B cell (primary cell): ENCODE measurements at regions not wholly inside any gene's neighbourhood (a gene's known extent, or its start where the extent isn't known, plus 50 kb on each side); places are given as distances from the start of the nearest gene placed in this dataset.

ENCODE experiments used
- ATAC-seq: fragments of 200-7000 bp; cut with Tn5 transposase; one replicate; pipeline ENCODE4 v1.10.0; 2021; ENCODE audit warnings: low read depth, mild to moderate bottlenecking, moderate number of reproducible peaks, moderate library complexity
- CTCF ChIA-PET: fragments of 350-600 bp; sonication (Branson Sonifier 250); formaldehyde crosslinking; loops from one replicate; lab custom pipeline; 2021; ENCODE audit warnings: antibody characterized with exemption, inconsistent platforms; lab: Charles Lee
- POLR2A ChIA-PET: fragments of 350-600 bp; sonication (Branson Sonifier 250); formaldehyde crosslinking; loops from one replicate; lab custom pipeline; 2021; ENCODE audit warnings: antibody characterized with exemption; lab: Charles Lee
- DNase-seq: peaks from one replicate; pipeline ENCODE4 v3.0.0; 2013
- H2AFZ ChIP-seq: 2 replicates; pipeline ENCODE4 v1.6.1; 2012; ENCODE audit warnings: mild to moderate bottlenecking, low read depth, low read length; ENCODE audit not compliant: insufficient read depth, poor library complexity, severe bottlenecking
- H3K27ac ChIP-seq, 2 donors: 1 replicate in 1 of 2; 2 replicates in 1 of 2; pipeline ENCODE4 v1.5.1; 2012 to 2013; ENCODE audit warnings: low read length in 2 of 2, mild to moderate bottlenecking in 2 of 2, moderate library complexity in 1 of 2
- H3K27me3 ChIP-seq, 4 experiments: fragments of 200-600 bp in 1 of 4; sonication (generic) in 1 of 4; replicated peaks in 1 of 4; 1 replicate in 2 of 4; 2 replicates in 2 of 4; pipeline versions ENCODE4 v1.6.1 to v1.7.0; 2013 to 2016; ENCODE audit warnings: low read length in 3 of 4, mild to moderate bottlenecking in 2 of 4, mixed read lengths in 1 of 4, moderate library complexity in 1 of 4; ENCODE audit not compliant: insufficient read depth in 4 of 4, control insufficient read depth in 3 of 4; ENCODE audit errors: control extremely low read depth in 1 of 4
- H3K36me3 ChIP-seq, 2 experiments: replicated peaks in 1 of 2; 1 replicate in 1 of 2; 2 replicates in 1 of 2; pipeline versions ENCODE4 v1.6.1 to v1.7.1; 2013; ENCODE audit warnings: low read length in 1 of 2; ENCODE audit not compliant: insufficient read depth in 2 of 2, control insufficient read depth in 1 of 2; ENCODE audit errors: control extremely low read depth in 1 of 2, extremely low read depth in 1 of 2
- H3K4me1 ChIP-seq, 2 donors: fragments of 200-600 bp in 1 of 2; sonication (generic) in 1 of 2; 1 replicate in 1 of 2; 2 replicates in 1 of 2; pipeline versions ENCODE4 v1.5.1 to v1.6.1; 2013 to 2017; ENCODE audit warnings: low read length in 2 of 2; ENCODE audit not compliant: control insufficient read depth in 2 of 2, insufficient read depth in 2 of 2
- H3K4me2 ChIP-seq: replicated peaks from 2 replicates; pipeline ENCODE3; 2012; ENCODE audit warnings: mild to moderate bottlenecking, low read depth, low read length; ENCODE audit not compliant: poor library complexity, severe bottlenecking
- H3K4me3 ChIP-seq, 5 experiments: fragments of 200-600 bp in 1 of 5; sonication (generic) in 1 of 5; 1 replicate in 3 of 5; 2 replicates in 2 of 5; pipeline versions ENCODE4 v1.5.1 to v1.7.0; 2011 to 2016; ENCODE audit warnings: low read length in 4 of 5, mild to moderate bottlenecking in 4 of 5, low read depth in 2 of 5, control low read depth in 1 of 5, moderate library complexity in 1 of 5; ENCODE audit not compliant: insufficient read depth in 1 of 5; ENCODE audit errors: control extremely low read depth in 1 of 5, extremely low read depth in 1 of 5
- H3K79me2 ChIP-seq: fragments of 200-600 bp; sonication (generic); one replicate; pipeline ENCODE4 v1.6.0; 2016; ENCODE audit warnings: low read length; ENCODE audit not compliant: control insufficient read depth, insufficient read depth
- H3K9ac ChIP-seq: fragments of 200-600 bp; sonication (generic); 2 replicates; pipeline ENCODE4 v1.6.1; 2017; ENCODE audit warnings: mild to moderate bottlenecking, low read length, moderate library complexity
- H3K9me3 ChIP-seq, 3 donors: one replicate each; pipeline versions ENCODE4 v1.6.1 to v1.7.1; 2013; ENCODE audit warnings: low read length in 2 of 3; ENCODE audit not compliant: control insufficient read depth in 2 of 3, insufficient read depth in 1 of 3; ENCODE audit errors: control extremely low read depth in 1 of 3
- H4K20me1 ChIP-seq: 2 replicates; pipeline ENCODE4 v1.6.0; 2012; ENCODE audit warnings: mild to moderate bottlenecking, low read length; ENCODE audit not compliant: insufficient read depth, control insufficient read depth, poor library complexity, severe bottlenecking
- H3K27ac Mint-ChIP-seq: one replicate; pipeline ENCODE4 v1.8.0; 2021; ENCODE audit warnings: mixed read lengths
- H3K27me3 Mint-ChIP-seq: one replicate; pipeline ENCODE4 v1.8.0; 2021; ENCODE audit warnings: mixed read lengths
- H3K4me1 Mint-ChIP-seq: one replicate; pipeline ENCODE4 v1.8.0; 2021; ENCODE audit warnings: mixed read lengths
- H3K4me3 Mint-ChIP-seq: one replicate; pipeline ENCODE4 v1.8.0; 2021; ENCODE audit warnings: mixed read lengths
- H3K9me3 Mint-ChIP-seq: one replicate; pipeline ENCODE4 v1.8.0; 2022; ENCODE audit warnings: mixed read lengths; ENCODE audit not compliant: insufficient read depth
- EZH2 ChIP-seq: IDR thresholded peaks from 2 replicates; pipeline ENCODE4 v1.6.1; 2012; ENCODE audit warnings: borderline replicate concordance, low read depth, mild to moderate bottlenecking, moderate library complexity, low read length; ENCODE audit not compliant: insufficient read depth, poor library complexity, severe bottlenecking
- WGBS: methylation state at CpG from one replicate; pipeline ENCODE4 v1.1.5; 2013; ENCODE audit warnings: missing lambda C conversion rate; ENCODE audit not compliant: insufficient coverage; 5-methylcytosine and 5-hydroxymethylcytosine counted together
- intact Hi-C: fragments of 100-400 bp; cut with micrococcal nuclease; formaldehyde crosslinking; loops from one replicate; pipeline ENCODE4 v1.10.0; 2022
- TF ChIP-seq, protein P1 (sequence below): fragments of 200-600 bp; IDR thresholded peaks from one replicate; pipeline ENCODE4 v1.8.0; 2022; ENCODE audit warnings: antibody characterized with exemption, mild to moderate bottlenecking

DNA sequence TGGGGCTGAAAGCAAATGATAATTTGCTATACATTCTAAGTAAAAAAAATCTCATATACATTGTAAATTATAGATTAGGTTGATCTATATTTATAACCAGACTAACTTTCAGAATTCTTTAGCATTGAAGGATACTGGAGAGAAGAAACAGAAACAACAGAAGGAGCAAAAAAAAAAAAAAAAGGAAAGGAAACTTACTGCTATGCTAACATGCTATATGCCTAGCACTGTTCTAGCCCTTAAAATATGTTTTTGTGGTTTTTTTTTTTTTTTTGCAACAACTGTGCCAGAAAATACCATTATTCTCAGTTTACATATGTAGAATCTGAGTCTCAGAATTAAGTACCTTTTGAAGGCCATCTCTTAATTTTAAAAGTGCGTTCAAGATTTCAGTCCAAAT is 204.9 kb upstream of the MC4R start:
- Mint-ChIP-seq H3K4me1 (no peaks in the 10 kb centered on the region), H3K27ac (no peak overlapping the region), H3K9me3 (peaks cover 6% of the 10 kb centered on the region), H3K27me3 (no peaks in the 10 kb centered on the region), H3K4me3 (no peak overlapping the region)
- H3K9me3 ChIP-seq, result no peaks in the 10 kb centered on the region
- DNase-seq (no peak), ATAC-seq (no peak)
- POLR2A ChIA-PET, result no interaction called here
- H3K4me2 ChIP-seq, result no peak overlapping the region
- H3K79me2 ChIP-seq, result no peaks in the 10 kb centered on the region
- no peaks in the 10 kb centered on the region for H3K4me1 ChIP-seq
- no peak overlapping the region for H2AFZ ChIP-seq
- no peaks in the 10 kb centered on the region for H3K27me3 ChIP-seq
- no peaks in the 10 kb centered on the region for H4K20me1 ChIP-seq
- CTCF ChIA-PET, result no interaction called here
- H3K36me3 ChIP-seq, result no peaks in the 10 kb centered on the region
- H3K9ac ChIP-seq, result no peak overlapping the region
- no CpG with 5 or more reads among the region's 1 CpG for WGBS
- TF ChIP-seq EZH2, result no peak
- TF ChIP-seq, protein P1, sequence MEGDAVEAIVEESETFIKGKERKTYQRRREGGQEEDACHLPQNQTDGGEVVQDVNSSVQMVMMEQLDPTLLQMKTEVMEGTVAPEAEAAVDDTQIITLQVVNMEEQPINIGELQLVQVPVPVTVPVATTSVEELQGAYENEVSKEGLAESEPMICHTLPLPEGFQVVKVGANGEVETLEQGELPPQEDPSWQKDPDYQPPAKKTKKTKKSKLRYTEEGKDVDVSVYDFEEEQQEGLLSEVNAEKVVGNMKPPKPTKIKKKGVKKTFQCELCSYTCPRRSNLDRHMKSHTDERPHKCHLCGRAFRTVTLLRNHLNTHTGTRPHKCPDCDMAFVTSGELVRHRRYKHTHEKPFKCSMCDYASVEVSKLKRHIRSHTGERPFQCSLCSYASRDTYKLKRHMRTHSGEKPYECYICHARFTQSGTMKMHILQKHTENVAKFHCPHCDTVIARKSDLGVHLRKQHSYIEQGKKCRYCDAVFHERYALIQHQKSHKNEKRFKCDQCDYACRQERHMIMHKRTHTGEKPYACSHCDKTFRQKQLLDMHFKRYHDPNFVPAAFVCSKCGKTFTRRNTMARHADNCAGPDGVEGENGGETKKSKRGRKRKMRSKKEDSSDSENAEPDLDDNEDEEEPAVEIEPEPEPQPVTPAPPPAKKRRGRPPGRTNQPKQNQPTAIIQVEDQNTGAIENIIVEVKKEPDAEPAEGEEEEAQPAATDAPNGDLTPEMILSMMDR, result no peak
- intact Hi-C loops, result no loop called here
- no peak overlapping the region for H3K4me3 ChIP-seq
- no peak overlapping the region for H3K27ac ChIP-seq

DNA sequence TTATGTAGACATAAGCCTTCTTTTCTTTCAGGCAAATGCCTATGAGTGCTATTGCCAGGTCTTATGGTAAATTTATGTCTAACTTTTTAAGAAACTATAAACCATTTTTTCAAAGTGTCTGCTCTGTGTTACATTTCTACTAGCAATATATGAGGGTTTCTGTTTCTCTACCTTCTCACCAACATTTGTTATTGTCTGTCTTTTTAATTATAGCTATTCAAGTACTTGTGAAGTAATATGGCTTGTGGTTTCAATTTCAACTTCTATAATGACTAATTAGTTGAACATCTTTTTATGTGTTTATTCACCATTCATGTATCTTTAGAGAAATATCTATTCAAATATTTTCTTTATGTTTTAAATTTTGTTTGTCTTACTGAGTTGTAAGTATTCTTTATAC is 213.1 kb upstream of the MC4R start:
- DNase-seq (no peak), ATAC-seq (no peak)
- Histone ChIP-seq H3K9me3 (no peaks in the 10 kb centered on the region), H3K4me3 (no peak overlapping the region), H3K79me2 (no peaks in the 10 kb centered on the region), H3K27me3 (no peaks in the 10 kb centered on the region), H3K27ac (no peak overlapping the region), H3K36me3 (no peaks in the 10 kb centered on the region), H3K9ac (no peak overlapping the region), H3K4me1 (no peaks in the 10 kb centered on the region), H2AFZ (no peak overlapping the region), H4K20me1 (no peaks in the 10 kb centered on the region), H3K4me2 (no peak overlapping the region)
- H3K4me3 Mint-ChIP-seq, result no peak overlapping the region
- H3K4me1 Mint-ChIP-seq, result no peaks in the 10 kb centered on the region
- ChIA-PET CTCF (no interaction called here), POLR2A (no interaction called here)
- H3K27ac Mint-ChIP-seq, result no peak overlapping the region
- H3K9me3 Mint-ChIP-seq, result peaks cover 6% of the 10 kb centered on the region
- TF ChIP-seq EZH2, result no peak
- TF ChIP-seq, protein P1, result no peak
- intact Hi-C loops, result no loop called here
- no peaks in the 10 kb centered on the region for H3K27me3 Mint-ChIP-seq
